ENCODE measurements at regions not wholly inside any gene's neighbourhood (a gene's known extent, or its start where the extent isn't known, plus 50 kb on each side); places are given as distances from the start of the nearest gene placed in this dataset.

- TF ChIP-seq TAF1 (IDR thresholded peaks at IDR 0.05; ENCODE audit: borderline replicate concordance, insufficient read depth, low read length) = no peak
- no peak for TF ChIP-seq FOXP2 (optimal IDR thresholded peaks at IDR 0.05; ENCODE audit: borderline replicate concordance, extremely low read depth, extremely low read length, insufficient read depth)
Measured at GRCh38 chr5:124642151-124642550, 104.3 kb downstream of the ZNF608 start.

GRCh38 chr5:124641154-124641792, 105.2 kb downstream of the ZNF608 start:
- TF ChIP-seq FOXP2 (optimal IDR thresholded peaks at IDR 0.05; ENCODE audit: borderline replicate concordance, extremely low read depth, extremely low read length, insufficient read depth) = no peak
- TF ChIP-seq SIN3A (IDR thresholded peaks at IDR 0.05; ENCODE audit: borderline replicate concordance, insufficient read depth, low read length) = no peak
- no peak for TF ChIP-seq REST (IDR thresholded peaks at IDR 0.05; ENCODE audit: insufficient read depth in 1 of 2, low read depth in 2 of 2, low read length in 2 of 2)
- no peak for TF ChIP-seq TAF1 (IDR thresholded peaks at IDR 0.05; ENCODE audit: borderline replicate concordance, insufficient read depth, low read length)
- no peak for TF ChIP-seq POLR2AphosphoS5 (IDR thresholded peaks at IDR 0.05; ENCODE audit: low read depth, low read length)

GRCh38 chr5:124639095-124639665, 107.3 kb downstream of the ZNF608 start:
- no peak for TF ChIP-seq POLR2AphosphoS5 (IDR thresholded peaks at IDR 0.05; ENCODE audit: low read depth, low read length)
- no peak for TF ChIP-seq SIN3A (IDR thresholded peaks at IDR 0.05; ENCODE audit: borderline replicate concordance, insufficient read depth, low read length)
- TF ChIP-seq TAF1 (IDR thresholded peaks at IDR 0.05; ENCODE audit: borderline replicate concordance, insufficient read depth, low read length) = no peak
- TF ChIP-seq FOXP2 (optimal IDR thresholded peaks at IDR 0.05; ENCODE audit: borderline replicate concordance, extremely low read depth, extremely low read length, insufficient read depth) = no peak
- TF ChIP-seq REST (IDR thresholded peaks at IDR 0.05; ENCODE audit: insufficient read depth in 1 of 2, low read depth in 2 of 2, low read length in 2 of 2) = no peak

GRCh38 chr5:124637011-124637410, 109.4 kb downstream of the ZNF608 start:
- no peak for TF ChIP-seq REST (IDR thresholded peaks at IDR 0.05; ENCODE audit: insufficient read depth in 1 of 2, low read depth in 2 of 2, low read length in 2 of 2)
- no peak for TF ChIP-seq FOXP2 (optimal IDR thresholded peaks at IDR 0.05; ENCODE audit: borderline replicate concordance, extremely low read depth, extremely low read length, insufficient read depth)
- TF ChIP-seq TAF1 (IDR thresholded peaks at IDR 0.05; ENCODE audit: borderline replicate concordance, insufficient read depth, low read length) = no peak
- TF ChIP-seq POLR2AphosphoS5 (IDR thresholded peaks at IDR 0.05; ENCODE audit: low read depth, low read length) = no peak
- TF ChIP-seq SIN3A (IDR thresholded peaks at IDR 0.05; ENCODE audit: borderline replicate concordance, insufficient read depth, low read length) = no peak

- TF ChIP-seq REST (IDR thresholded peaks at IDR 0.05; ENCODE audit: insufficient read depth in 1 of 2, low read depth in 2 of 2, low read length in 2 of 2) = no peak
- TF ChIP-seq POLR2AphosphoS5 (IDR thresholded peaks at IDR 0.05; ENCODE audit: low read depth, low read length) = no peak
- TF ChIP-seq SIN3A (IDR thresholded peaks at IDR 0.05; ENCODE audit: borderline replicate concordance, insufficient read depth, low read length) = no peak
- TF ChIP-seq TAF1 (IDR thresholded peaks at IDR 0.05; ENCODE audit: borderline replicate concordance, insufficient read depth, low read length) = no peak
- no peak for TF ChIP-seq FOXP2 (optimal IDR thresholded peaks at IDR 0.05; ENCODE audit: borderline replicate concordance, extremely low read depth, extremely low read length, insufficient read depth)
Measured at GRCh38 chr5:124634741-124635323, 111.6 kb downstream of the ZNF608 start.
